H1 (cell line): ENCODE measurements at regions not wholly inside any gene's neighbourhood (a gene's known extent, or its start where the extent isn't known, plus 50 kb on each side); places are given as distances from the start of the nearest gene placed in this dataset.

Source experiments
- BACH1 ChIP-seq: IDR thresholded peaks from 2 replicates; pipeline ENCODE4 v1.6.1; 2012; ENCODE audit warnings: low read length, improper control_type of control experiment
- CBX8 ChIP-seq: fragments of 300-800, 300-1000 bp; sonication (generic); IDR thresholded peaks from 2 replicates; pipeline ENCODE4 v1.7.1; 2016; ENCODE audit warnings: low read depth, low read length, borderline replicate concordance
- NANOG ChIP-seq: IDR thresholded peaks from 2 replicates; pipeline ENCODE4 v1.6.1; 2011; ENCODE audit warnings: low read length, low read depth, mild to moderate bottlenecking, inconsistent platforms; ENCODE audit not compliant: insufficient read depth, poor library complexity, severe bottlenecking
- SP4 ChIP-seq: IDR thresholded peaks from 2 replicates; pipeline ENCODE4 v1.6.1; 2012; ENCODE audit warnings: low read length, inconsistent platforms
- SRF ChIP-seq: IDR thresholded peaks from 2 replicates; pipeline ENCODE4 v1.6.1; 2011; ENCODE audit warnings: mild to moderate bottlenecking, low read depth, low read length, moderate library complexity

- no peak for TF ChIP-seq SP4
- no peak for TF ChIP-seq CBX8
- TF ChIP-seq NANOG, result no peak
- TF ChIP-seq SRF, result no peak
- no peak for TF ChIP-seq BACH1
Observed at GRCh38 chr21:32184065-32184464, 94.8 kb downstream of the MIS18A start (continued).
